GM18502 (cell line): ENCODE measurements at regions not wholly inside any gene's neighbourhood (a gene's known extent, or its start where the extent isn't known, plus 50 kb on each side); places are given as distances from the start of the nearest gene placed in this dataset.
"Not testable (repeated sequence)": the region's sequence is repeated elsewhere in the genome, so short reads cannot be mapped to it uniquely, and the experiment has no call there.

Experiments
- ATAC-seq: cut with Tn5 transposase; IDR thresholded peaks from one replicate; pipeline ENCODE4 v1.9.1; 2021; ENCODE audit warnings: mild to moderate bottlenecking; ENCODE audit not compliant: unreplicated experiment, poor library complexity

GRCh38 chr16:75836347-75837010, 110.2 kb upstream of the CPHXL start:
- ATAC-seq = no peak

GRCh38 chr16:75837264-75837663, 111.0 kb upstream of the CPHXL start:
- ATAC-seq = no peak

- ATAC-seq = no peak
These were observed 111.4 kb upstream of the CPHXL start for GRCh38 chr16:75837681-75838080.

GRCh38 chr16:75841517-75841916, 115.2 kb upstream of the CPHXL start:
- ATAC-seq = no peak

GRCh38 chr16:75847172-75847571, 120.9 kb upstream of the CPHXL start:
- ATAC-seq = no peak

GRCh38 chr16:75854152-75854551, 127.9 kb upstream of the CPHXL start:
- ATAC-seq = no peak

- ATAC-seq = no peak
These were observed 134.2 kb upstream of the CPHXL start for GRCh38 chr16:75860326-75861053.

GRCh38 chr16:75861311-75862097, 135.2 kb upstream of the CPHXL start:
- no peak for ATAC-seq

- ATAC-seq = no peak
These were observed 135.8 kb upstream of the CPHXL start for GRCh38 chr16:75862098-75862386.

- no peak for ATAC-seq
These were observed 138.0 kb upstream of the CPHXL start for GRCh38 chr16:75864243-75864642.

- no peak for ATAC-seq
These were observed 139.4 kb upstream of the CPHXL start for GRCh38 chr16:75865736-75866135.

GRCh38 chr16:75868636-75869632, 142.6 kb upstream of the CPHXL start:
- ATAC-seq = no peak

- not testable (repeated sequence) for ATAC-seq
These were observed 155.0 kb upstream of the CPHXL start for GRCh38 chr16:75881280-75881679.

- ATAC-seq = no peak
These were observed 172.9 kb upstream of the CPHXL start for GRCh38 chr16:75899163-75899562.

GRCh38 chr16:75908331-75909117, 182.2 kb upstream of the CPHXL start:
- ATAC-seq = no peak

GRCh38 chr16:75909746-75910145, 183.5 kb upstream of the CPHXL start:
- ATAC-seq = no peak

GRCh38 chr16:75911896-75912295, 185.6 kb upstream of the CPHXL start:
- ATAC-seq = no peak

- ATAC-seq = no peak
These were observed 187.7 kb upstream of the CPHXL start for GRCh38 chr16:75913958-75914357.

GRCh38 chr16:75916451-75916850, 190.2 kb upstream of the CPHXL start:
- ATAC-seq = no peak
